ENCODE measurements at regions not wholly inside any gene's neighbourhood (a gene's known extent, or its start where the extent isn't known, plus 50 kb on each side); places are given as distances from the start of the nearest gene placed in this dataset.

DNA sequence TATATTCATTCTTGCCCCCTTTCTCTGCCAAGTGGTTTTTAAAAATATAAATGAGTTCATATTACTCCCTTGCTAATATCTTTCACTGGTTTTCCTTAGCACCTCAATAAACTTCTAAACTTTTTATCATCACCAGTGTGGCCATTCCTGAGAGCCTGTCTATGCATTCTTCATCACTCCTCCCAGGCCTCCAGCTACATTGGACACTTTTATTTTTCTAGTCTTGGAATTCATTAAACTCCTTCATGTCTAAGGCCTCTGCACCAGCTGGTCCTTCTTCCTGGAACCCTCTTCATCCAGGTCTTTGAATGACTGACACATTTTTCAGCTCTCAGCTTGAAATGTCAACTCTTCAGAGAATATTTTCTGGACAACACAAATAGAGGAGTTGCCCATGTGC is 120.4 kb upstream of the P2RY1 start (continued):
- TF ChIP-seq, protein P1, sequence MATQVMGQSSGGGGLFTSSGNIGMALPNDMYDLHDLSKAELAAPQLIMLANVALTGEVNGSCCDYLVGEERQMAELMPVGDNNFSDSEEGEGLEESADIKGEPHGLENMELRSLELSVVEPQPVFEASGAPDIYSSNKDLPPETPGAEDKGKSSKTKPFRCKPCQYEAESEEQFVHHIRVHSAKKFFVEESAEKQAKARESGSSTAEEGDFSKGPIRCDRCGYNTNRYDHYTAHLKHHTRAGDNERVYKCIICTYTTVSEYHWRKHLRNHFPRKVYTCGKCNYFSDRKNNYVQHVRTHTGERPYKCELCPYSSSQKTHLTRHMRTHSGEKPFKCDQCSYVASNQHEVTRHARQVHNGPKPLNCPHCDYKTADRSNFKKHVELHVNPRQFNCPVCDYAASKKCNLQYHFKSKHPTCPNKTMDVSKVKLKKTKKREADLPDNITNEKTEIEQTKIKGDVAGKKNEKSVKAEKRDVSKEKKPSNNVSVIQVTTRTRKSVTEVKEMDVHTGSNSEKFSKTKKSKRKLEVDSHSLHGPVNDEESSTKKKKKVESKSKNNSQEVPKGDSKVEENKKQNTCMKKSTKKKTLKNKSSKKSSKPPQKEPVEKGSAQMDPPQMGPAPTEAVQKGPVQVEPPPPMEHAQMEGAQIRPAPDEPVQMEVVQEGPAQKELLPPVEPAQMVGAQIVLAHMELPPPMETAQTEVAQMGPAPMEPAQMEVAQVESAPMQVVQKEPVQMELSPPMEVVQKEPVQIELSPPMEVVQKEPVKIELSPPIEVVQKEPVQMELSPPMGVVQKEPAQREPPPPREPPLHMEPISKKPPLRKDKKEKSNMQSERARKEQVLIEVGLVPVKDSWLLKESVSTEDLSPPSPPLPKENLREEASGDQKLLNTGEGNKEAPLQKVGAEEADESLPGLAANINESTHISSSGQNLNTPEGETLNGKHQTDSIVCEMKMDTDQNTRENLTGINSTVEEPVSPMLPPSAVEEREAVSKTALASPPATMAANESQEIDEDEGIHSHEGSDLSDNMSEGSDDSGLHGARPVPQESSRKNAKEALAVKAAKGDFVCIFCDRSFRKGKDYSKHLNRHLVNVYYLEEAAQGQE (IDR thresholded peaks at IDR 0.05; ENCODE audit: unreplicated experiment) = no peak

DNA sequence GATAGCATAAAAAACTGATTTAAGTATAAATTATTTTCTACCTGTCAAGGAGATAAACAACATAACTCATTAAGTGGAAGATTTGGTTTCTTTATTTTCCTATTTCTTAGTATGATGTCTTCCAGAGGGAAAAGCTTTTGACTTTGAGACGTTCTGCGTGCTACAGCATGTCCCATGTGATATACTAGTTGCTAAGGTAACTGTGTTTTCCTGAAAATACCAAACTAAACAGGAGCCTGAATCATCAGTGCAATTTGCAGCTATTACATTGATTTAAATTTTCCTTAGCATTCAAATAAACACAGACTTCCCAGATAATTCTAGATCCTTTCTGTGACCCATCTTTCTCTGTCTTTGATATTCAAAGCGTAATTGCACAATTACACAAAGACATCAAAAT is 117.7 kb upstream of the P2RY1 start:
- Histone ChIP-seq H3F3A (replicated peaks; ENCODE audit: low read depth) (no peaks in the 10 kb centered on the region), H3K27me3 (ENCODE audit: insufficient read depth) (no peaks in the 10 kb centered on the region), H4K20me1 (replicated peaks; ENCODE audit: insufficient read depth) (no peaks in the 10 kb centered on the region), H2AFZ (no peak overlapping the region), H3K4me1 (ENCODE audit: insufficient read depth) (peaks cover 22% of the 10 kb centered on the region), H3K36me3 (ENCODE audit: insufficient read depth) (no peaks in the 10 kb centered on the region), H3K27ac (ENCODE audit: low read depth) (no peak overlapping the region), H3K9me2 (ENCODE audit: insufficient read depth) (no peaks in the 10 kb centered on the region), H3K4me2 (no peak overlapping the region), H3K79me2 (replicated peaks; ENCODE audit: insufficient read depth) (no peaks in the 10 kb centered on the region), H3K4me3 (no peak overlapping the region)
- Mint-ChIP-seq H3K4me3 (no peak overlapping the region), H3K27me3 (ENCODE audit: insufficient read depth, low read depth, poor library complexity) (peaks cover 8% of the 10 kb centered on the region), H3K27ac (no peak overlapping the region), H3K36me3 (ENCODE audit: low read depth) (peaks cover 7% of the 10 kb centered on the region), H3K4me1 (peaks cover 22% of the 10 kb centered on the region), H3K9me3 (peaks cover 6% of the 10 kb centered on the region; the same call in 2 of the 3 replicates)
- no peak for TF ChIP-seq NANOG (IDR thresholded peaks at IDR 0.05; ENCODE audit: borderline replicate concordance)
- no peak for ATAC-seq
- DNase-seq (ENCODE audit: low spot score) = no peak

DNA sequence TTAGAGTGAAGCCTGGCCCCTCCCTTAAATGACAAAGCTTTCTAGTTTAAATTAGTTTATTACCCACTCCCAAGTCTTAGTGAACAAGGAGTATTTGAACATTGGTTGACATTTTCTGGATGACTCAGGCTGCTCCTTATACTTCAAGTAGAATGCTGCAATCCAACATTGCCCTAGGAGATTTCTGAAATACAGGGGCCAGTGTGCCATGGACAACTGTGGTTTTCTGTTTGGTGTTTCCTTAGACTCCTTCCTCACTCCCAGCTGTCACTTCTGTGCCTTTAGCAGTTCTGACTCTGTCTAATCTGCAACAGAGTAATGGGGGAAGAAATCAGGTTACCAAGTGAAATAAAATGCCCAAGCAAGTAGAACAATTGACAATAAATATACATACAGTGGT is 116.1 kb upstream of the P2RY1 start:
- Histone ChIP-seq H3K4me3 (no peak overlapping the region), H3K4me2 (no peak overlapping the region), H3K36me3 (ENCODE audit: insufficient read depth) (no peaks in the 10 kb centered on the region), H3K27me3 (ENCODE audit: insufficient read depth) (no peaks in the 10 kb centered on the region), H3K4me1 (ENCODE audit: insufficient read depth) (peaks cover 22% of the 10 kb centered on the region), H3K9me2 (ENCODE audit: insufficient read depth) (0 out of 2 replicates have a peak, but pooled peaks cover 2% of the 10 kb centered on the region), H3K79me2 (replicated peaks; ENCODE audit: insufficient read depth) (no peaks in the 10 kb centered on the region), H3F3A (replicated peaks; ENCODE audit: low read depth) (no peaks in the 10 kb centered on the region), H4K20me1 (replicated peaks; ENCODE audit: insufficient read depth) (no peaks in the 10 kb centered on the region), H3K27ac (ENCODE audit: low read depth) (no peak overlapping the region), H2AFZ (no peak overlapping the region)
- Mint-ChIP-seq H3K36me3 (ENCODE audit: low read depth) (peaks cover 14% of the 10 kb centered on the region), H3K27ac (no peak overlapping the region), H3K27me3 (ENCODE audit: insufficient read depth, low read depth, poor library complexity) (peaks cover 10% of the 10 kb centered on the region), H3K4me3 (no peak overlapping the region), H3K9me3 (peaks cover 6% of the 10 kb centered on the region; the same call in 2 of the 3 replicates), H3K4me1 (peaks cover 22% of the 10 kb centered on the region)
- ATAC-seq = no peak
- DNase-seq (ENCODE audit: low spot score) = no peak
- TF ChIP-seq, protein P2, sequence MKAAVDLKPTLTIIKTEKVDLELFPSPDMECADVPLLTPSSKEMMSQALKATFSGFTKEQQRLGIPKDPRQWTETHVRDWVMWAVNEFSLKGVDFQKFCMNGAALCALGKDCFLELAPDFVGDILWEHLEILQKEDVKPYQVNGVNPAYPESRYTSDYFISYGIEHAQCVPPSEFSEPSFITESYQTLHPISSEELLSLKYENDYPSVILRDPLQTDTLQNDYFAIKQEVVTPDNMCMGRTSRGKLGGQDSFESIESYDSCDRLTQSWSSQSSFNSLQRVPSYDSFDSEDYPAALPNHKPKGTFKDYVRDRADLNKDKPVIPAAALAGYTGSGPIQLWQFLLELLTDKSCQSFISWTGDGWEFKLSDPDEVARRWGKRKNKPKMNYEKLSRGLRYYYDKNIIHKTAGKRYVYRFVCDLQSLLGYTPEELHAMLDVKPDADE (IDR thresholded peaks at IDR 0.05) = no peak
- TF ChIP-seq, protein P3, sequence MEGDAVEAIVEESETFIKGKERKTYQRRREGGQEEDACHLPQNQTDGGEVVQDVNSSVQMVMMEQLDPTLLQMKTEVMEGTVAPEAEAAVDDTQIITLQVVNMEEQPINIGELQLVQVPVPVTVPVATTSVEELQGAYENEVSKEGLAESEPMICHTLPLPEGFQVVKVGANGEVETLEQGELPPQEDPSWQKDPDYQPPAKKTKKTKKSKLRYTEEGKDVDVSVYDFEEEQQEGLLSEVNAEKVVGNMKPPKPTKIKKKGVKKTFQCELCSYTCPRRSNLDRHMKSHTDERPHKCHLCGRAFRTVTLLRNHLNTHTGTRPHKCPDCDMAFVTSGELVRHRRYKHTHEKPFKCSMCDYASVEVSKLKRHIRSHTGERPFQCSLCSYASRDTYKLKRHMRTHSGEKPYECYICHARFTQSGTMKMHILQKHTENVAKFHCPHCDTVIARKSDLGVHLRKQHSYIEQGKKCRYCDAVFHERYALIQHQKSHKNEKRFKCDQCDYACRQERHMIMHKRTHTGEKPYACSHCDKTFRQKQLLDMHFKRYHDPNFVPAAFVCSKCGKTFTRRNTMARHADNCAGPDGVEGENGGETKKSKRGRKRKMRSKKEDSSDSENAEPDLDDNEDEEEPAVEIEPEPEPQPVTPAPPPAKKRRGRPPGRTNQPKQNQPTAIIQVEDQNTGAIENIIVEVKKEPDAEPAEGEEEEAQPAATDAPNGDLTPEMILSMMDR (conservative IDR thresholded peaks at IDR 0.05; ENCODE audit: low read depth in 2 of 2) = no peak
- TF ChIP-seq JUNB (IDR thresholded peaks at IDR 0.05; ENCODE audit: unreplicated experiment) = no peak
- TF ChIP-seq CREB1 (CRISPR knock-in tag; IDR thresholded peaks at IDR 0.05; ENCODE audit: low read depth) = no peak
- TF ChIP-seq, protein P1 (IDR thresholded peaks at IDR 0.05; ENCODE audit: unreplicated experiment) = no peak
